ENCODE measurements at regions not wholly inside any gene's neighbourhood (a gene's known extent, or its start where the extent isn't known, plus 50 kb on each side); places are given as distances from the start of the nearest gene placed in this dataset.
"Not testable (repeated sequence)": the region's sequence is repeated elsewhere in the genome, so short reads cannot be mapped to it uniquely, and the experiment has no call there.

DNA sequence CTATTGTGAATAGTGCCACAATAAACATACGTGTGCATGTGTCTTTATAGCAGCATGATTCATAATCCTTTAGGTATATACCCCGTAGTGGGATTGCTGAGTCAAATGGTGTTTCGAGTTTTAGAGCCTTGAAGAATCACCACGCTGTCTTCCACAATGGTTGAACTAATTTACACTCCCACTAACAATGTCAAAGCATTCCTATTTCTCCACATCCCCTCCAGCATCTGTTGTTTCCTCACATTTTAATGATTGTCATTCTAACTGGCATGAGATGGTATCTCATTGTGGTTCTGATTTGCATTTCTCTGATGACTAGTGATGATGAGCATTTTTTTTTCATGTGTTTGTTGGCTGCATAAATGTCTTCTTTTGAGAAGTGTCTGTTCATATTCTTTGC is 110.4 kb upstream of the RGS1 start:
- not testable (repeated sequence) for TF ChIP-seq POLR2A (IDR thresholded peaks at IDR 0.05)
- TF ChIP-seq, protein P1, sequence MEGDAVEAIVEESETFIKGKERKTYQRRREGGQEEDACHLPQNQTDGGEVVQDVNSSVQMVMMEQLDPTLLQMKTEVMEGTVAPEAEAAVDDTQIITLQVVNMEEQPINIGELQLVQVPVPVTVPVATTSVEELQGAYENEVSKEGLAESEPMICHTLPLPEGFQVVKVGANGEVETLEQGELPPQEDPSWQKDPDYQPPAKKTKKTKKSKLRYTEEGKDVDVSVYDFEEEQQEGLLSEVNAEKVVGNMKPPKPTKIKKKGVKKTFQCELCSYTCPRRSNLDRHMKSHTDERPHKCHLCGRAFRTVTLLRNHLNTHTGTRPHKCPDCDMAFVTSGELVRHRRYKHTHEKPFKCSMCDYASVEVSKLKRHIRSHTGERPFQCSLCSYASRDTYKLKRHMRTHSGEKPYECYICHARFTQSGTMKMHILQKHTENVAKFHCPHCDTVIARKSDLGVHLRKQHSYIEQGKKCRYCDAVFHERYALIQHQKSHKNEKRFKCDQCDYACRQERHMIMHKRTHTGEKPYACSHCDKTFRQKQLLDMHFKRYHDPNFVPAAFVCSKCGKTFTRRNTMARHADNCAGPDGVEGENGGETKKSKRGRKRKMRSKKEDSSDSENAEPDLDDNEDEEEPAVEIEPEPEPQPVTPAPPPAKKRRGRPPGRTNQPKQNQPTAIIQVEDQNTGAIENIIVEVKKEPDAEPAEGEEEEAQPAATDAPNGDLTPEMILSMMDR (IDR thresholded peaks at IDR 0.05) = not testable (repeated sequence)

All from Peyer's patch (tissue), 4 donors.